ENCODE measurements at regions not wholly inside any gene's neighbourhood (a gene's known extent, or its start where the extent isn't known, plus 50 kb on each side); places are given as distances from the start of the nearest gene placed in this dataset.

DNA sequence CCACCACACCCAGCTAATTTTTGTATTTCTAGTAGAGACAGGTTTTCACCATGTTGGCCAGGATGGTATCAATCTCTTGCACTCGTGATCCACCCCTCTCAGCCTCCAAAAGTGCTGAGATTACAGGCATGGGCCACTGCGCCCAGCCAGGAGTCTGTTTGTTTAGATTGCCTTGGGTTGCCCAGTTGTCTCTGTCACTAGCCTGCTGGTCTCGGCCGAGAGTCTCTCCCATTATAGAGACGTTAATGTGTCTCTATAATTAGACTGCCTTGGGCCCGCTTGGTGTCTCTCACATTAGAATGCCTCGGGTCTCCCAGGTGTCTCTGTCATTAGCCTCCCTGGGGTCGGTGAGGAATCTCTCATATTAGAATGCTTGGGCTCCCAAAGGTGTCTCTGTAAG, 1533.6 kb downstream of the UQCRFS1 start:
- TF ChIP-seq SPI1 (IDR thresholded peaks at IDR 0.05; ENCODE audit: borderline replicate concordance, low read depth) (no peak), POLR2AphosphoS5 (IDR thresholded peaks at IDR 0.05; ENCODE audit: low read depth) (no peak), GABPA (IDR thresholded peaks at IDR 0.05; ENCODE audit: low read depth) (no peak)
- TF ChIP-seq, protein P1, sequence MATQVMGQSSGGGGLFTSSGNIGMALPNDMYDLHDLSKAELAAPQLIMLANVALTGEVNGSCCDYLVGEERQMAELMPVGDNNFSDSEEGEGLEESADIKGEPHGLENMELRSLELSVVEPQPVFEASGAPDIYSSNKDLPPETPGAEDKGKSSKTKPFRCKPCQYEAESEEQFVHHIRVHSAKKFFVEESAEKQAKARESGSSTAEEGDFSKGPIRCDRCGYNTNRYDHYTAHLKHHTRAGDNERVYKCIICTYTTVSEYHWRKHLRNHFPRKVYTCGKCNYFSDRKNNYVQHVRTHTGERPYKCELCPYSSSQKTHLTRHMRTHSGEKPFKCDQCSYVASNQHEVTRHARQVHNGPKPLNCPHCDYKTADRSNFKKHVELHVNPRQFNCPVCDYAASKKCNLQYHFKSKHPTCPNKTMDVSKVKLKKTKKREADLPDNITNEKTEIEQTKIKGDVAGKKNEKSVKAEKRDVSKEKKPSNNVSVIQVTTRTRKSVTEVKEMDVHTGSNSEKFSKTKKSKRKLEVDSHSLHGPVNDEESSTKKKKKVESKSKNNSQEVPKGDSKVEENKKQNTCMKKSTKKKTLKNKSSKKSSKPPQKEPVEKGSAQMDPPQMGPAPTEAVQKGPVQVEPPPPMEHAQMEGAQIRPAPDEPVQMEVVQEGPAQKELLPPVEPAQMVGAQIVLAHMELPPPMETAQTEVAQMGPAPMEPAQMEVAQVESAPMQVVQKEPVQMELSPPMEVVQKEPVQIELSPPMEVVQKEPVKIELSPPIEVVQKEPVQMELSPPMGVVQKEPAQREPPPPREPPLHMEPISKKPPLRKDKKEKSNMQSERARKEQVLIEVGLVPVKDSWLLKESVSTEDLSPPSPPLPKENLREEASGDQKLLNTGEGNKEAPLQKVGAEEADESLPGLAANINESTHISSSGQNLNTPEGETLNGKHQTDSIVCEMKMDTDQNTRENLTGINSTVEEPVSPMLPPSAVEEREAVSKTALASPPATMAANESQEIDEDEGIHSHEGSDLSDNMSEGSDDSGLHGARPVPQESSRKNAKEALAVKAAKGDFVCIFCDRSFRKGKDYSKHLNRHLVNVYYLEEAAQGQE (IDR thresholded peaks at IDR 0.05; ENCODE audit: insufficient replicate concordance, low read depth): no peak
- TF ChIP-seq, protein P2, sequence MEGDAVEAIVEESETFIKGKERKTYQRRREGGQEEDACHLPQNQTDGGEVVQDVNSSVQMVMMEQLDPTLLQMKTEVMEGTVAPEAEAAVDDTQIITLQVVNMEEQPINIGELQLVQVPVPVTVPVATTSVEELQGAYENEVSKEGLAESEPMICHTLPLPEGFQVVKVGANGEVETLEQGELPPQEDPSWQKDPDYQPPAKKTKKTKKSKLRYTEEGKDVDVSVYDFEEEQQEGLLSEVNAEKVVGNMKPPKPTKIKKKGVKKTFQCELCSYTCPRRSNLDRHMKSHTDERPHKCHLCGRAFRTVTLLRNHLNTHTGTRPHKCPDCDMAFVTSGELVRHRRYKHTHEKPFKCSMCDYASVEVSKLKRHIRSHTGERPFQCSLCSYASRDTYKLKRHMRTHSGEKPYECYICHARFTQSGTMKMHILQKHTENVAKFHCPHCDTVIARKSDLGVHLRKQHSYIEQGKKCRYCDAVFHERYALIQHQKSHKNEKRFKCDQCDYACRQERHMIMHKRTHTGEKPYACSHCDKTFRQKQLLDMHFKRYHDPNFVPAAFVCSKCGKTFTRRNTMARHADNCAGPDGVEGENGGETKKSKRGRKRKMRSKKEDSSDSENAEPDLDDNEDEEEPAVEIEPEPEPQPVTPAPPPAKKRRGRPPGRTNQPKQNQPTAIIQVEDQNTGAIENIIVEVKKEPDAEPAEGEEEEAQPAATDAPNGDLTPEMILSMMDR (IDR thresholded peaks at IDR 0.05; ENCODE audit: insufficient read depth, low read length): no peak
- H3K27me3 ChIP-seq (ENCODE audit: insufficient read depth, poor library complexity, severe bottlenecking): no peaks in the 10 kb centered on the region
- H3K27ac ChIP-seq (replicated peaks): no peak overlapping the region
- H3K4me3 ChIP-seq (replicated peaks; ENCODE audit: insufficient read depth, low read length): no peak overlapping the region
- no peak for DNase-seq (ENCODE audit: low read depth in 1 of 2, low spot score in 1 of 2)

DNA sequence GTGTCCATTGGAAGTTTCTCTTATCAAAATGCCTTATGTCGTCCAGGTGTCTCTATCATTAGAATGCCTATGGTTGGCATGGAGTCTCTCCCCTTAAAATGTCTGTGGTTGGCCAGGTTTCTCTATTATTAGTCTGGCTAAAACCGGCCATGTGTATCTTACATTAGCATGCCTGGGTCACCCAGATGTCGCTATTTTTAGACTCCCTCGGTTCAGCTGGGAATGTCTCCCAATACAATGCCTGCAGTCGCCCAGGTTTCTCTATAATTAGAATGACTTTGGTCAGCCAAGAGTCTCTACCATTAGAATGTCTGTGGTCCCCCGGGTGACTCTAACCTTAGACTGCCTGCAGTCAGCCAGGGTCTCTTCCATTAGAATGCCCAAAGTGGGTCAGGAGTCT, 1536.1 kb downstream of the UQCRFS1 start:
- no peak for DNase-seq (ENCODE audit: low read depth in 1 of 2, low spot score in 1 of 2)
- no peak overlapping the region for H3K4me3 ChIP-seq (replicated peaks; ENCODE audit: insufficient read depth, low read length)
- no peak overlapping the region for H3K27ac ChIP-seq (replicated peaks)
- no peaks in the 10 kb centered on the region for H3K27me3 ChIP-seq (ENCODE audit: insufficient read depth, poor library complexity, severe bottlenecking)
- TF ChIP-seq SPI1 (IDR thresholded peaks at IDR 0.05; ENCODE audit: borderline replicate concordance, low read depth): no peak
- TF ChIP-seq, protein P2 (IDR thresholded peaks at IDR 0.05; ENCODE audit: insufficient read depth, low read length): no peak
- no peak for TF ChIP-seq GABPA (IDR thresholded peaks at IDR 0.05; ENCODE audit: low read depth)
- TF ChIP-seq, protein P1 (IDR thresholded peaks at IDR 0.05; ENCODE audit: insufficient replicate concordance, low read depth): no peak
- TF ChIP-seq POLR2AphosphoS5 (IDR thresholded peaks at IDR 0.05; ENCODE audit: low read depth): no peak

DNA sequence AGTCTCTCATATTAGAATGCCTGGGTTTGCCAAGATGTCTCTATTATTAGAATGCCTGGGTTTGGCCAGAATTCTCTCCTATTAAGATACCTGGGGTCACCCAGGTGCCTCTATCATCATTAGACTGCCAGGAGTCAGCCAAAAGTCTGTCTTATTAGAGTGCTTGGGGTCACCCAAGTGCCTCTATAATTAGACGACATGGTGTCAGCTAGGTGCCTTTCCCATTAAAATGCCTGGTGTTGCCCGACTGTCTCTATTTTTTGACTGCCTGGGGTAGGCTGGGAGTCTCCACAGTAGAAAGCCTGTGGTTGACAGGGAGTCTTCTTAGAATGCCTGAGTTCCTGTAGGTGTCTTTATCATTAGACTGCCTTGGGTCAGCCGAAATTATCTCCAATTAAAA, 1536.6 kb downstream of the UQCRFS1 start:
- TF ChIP-seq GABPA (IDR thresholded peaks at IDR 0.05; ENCODE audit: low read depth) (no peak), POLR2AphosphoS5 (IDR thresholded peaks at IDR 0.05; ENCODE audit: low read depth) (no peak), SPI1 (IDR thresholded peaks at IDR 0.05; ENCODE audit: borderline replicate concordance, low read depth) (no peak)
- TF ChIP-seq, protein P1 (IDR thresholded peaks at IDR 0.05; ENCODE audit: insufficient replicate concordance, low read depth): no peak
- TF ChIP-seq, protein P2 (IDR thresholded peaks at IDR 0.05; ENCODE audit: insufficient read depth, low read length): no peak
- no peak for DNase-seq (ENCODE audit: low read depth in 1 of 2, low spot score in 1 of 2)
- Histone ChIP-seq H3K27me3 (ENCODE audit: insufficient read depth, poor library complexity, severe bottlenecking) (no peaks in the 10 kb centered on the region), H3K27ac (replicated peaks) (no peak overlapping the region), H3K4me3 (replicated peaks; ENCODE audit: insufficient read depth, low read length) (no peak overlapping the region)
